Calu3 (cell line): ENCODE measurements at regions not wholly inside any gene's neighbourhood (a gene's known extent, or its start where the extent isn't known, plus 50 kb on each side); places are given as distances from the start of the nearest gene placed in this dataset.

ENCODE experiments used
- BruUV-seq: library from RNA; stranded (reverse); fragments of 400-500 nt; replicated peaks from 2 replicates; lab custom pipeline; 2021; lab: Mats Ljungman, UMichigan
- CTCF ChIA-PET: fragments of 300-600 bp; sonication (Branson Sonifier 250); formaldehyde crosslinking; loops from one replicate; lab custom pipeline; 2022; ENCODE audit warnings: antibody characterized with exemption; lab: Charles Lee
- DNase-seq: peaks from one replicate; pipeline ENCODE4 v3.0.0; 2022
- H3K27ac Mint-ChIP-seq: one replicate; pipeline ENCODE4 v1.8.0; 2022; ENCODE audit warnings: mixed read lengths; ENCODE audit not compliant: unreplicated experiment
- H3K27me3 Mint-ChIP-seq: one replicate; pipeline ENCODE4 v1.8.0; 2022; ENCODE audit warnings: mixed read lengths; ENCODE audit not compliant: unreplicated experiment
- H3K36me3 Mint-ChIP-seq: one replicate; pipeline ENCODE4 v1.8.0; 2022; ENCODE audit warnings: mild to moderate bottlenecking, moderate library complexity, mixed read lengths; ENCODE audit not compliant: insufficient read depth, unreplicated experiment
- H3K4me1 Mint-ChIP-seq: one replicate; pipeline ENCODE4 v1.8.0; 2022; ENCODE audit warnings: mild to moderate bottlenecking, low read depth, mixed read lengths; ENCODE audit not compliant: unreplicated experiment
- H3K4me3 Mint-ChIP-seq: one replicate; pipeline ENCODE4 v1.8.0; 2022; ENCODE audit warnings: mild to moderate bottlenecking, low read depth, moderate library complexity, mixed read lengths; ENCODE audit not compliant: unreplicated experiment
- H3K9me3 Mint-ChIP-seq: one replicate; pipeline ENCODE4 v1.8.0; 2022; ENCODE audit warnings: low read depth, mixed read lengths; ENCODE audit not compliant: unreplicated experiment
- CTCF ChIP-seq: fragments of 200-600 bp; IDR thresholded peaks from one replicate; pipeline ENCODE4 v1.8.0; 2022; ENCODE audit warnings: antibody characterized with exemption; ENCODE audit not compliant: unreplicated experiment
- intact Hi-C: fragments of 100-400 bp; cut with micrococcal nuclease; formaldehyde crosslinking; loops from one replicate; pipeline ENCODE4 v1.10.0; 2022; ENCODE audit not compliant: unreplicated experiment

DNA sequence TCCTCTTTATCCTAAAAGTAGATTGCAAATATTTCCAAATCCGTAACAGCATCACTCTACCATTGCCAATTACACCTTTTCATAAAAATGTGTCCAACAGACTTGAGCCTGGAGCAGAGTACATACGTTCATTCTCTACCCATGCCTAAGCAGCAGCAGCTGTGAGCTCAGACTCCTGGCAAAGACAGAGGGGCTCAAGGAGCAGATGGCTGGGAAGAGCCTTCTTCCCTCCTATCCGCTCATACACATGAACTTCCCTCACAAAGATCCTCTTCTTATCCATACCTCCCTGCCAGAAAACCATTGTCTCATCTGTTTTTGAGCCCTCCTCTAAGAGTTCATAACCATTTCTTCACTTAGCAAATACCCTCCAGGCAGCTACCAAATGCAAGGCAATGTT is 164.3 kb upstream of the ARL4C start:
- no TSS peak for BruUV-seq
- H3K4me1 Mint-ChIP-seq = no peaks in the 10 kb centered on the region
- H3K27me3 Mint-ChIP-seq = peaks cover 66% of the 10 kb centered on the region
- no peaks in the 10 kb centered on the region for H3K36me3 Mint-ChIP-seq
- CTCF ChIA-PET = interaction anchor here (0.7 kb wide), 1 partner anchor 312 kb away, joined by 5 read pairs; no protein-coding TSS in a partner anchor
- no peak for DNase-seq
- no peak for TF ChIP-seq CTCF
- peaks cover 11% of the 10 kb centered on the region for H3K9me3 Mint-ChIP-seq
- intact Hi-C loops = no loop called here
- no peak overlapping the region for H3K27ac Mint-ChIP-seq
- no peak overlapping the region for H3K4me3 Mint-ChIP-seq

- Mint-ChIP-seq H3K27ac (no peak overlapping the region), H3K4me1 (no peaks in the 10 kb centered on the region), H3K36me3 (no peaks in the 10 kb centered on the region), H3K27me3 (peaks cover 43% of the 10 kb centered on the region), H3K9me3 (no peaks in the 10 kb centered on the region), H3K4me3 (no peak overlapping the region)
- no peak for TF ChIP-seq CTCF
- intact Hi-C loops = no loop called here
- DNase-seq = no peak
- BruUV-seq = no TSS peak
- CTCF ChIA-PET = no interaction called here
These were observed 158.8 kb upstream of the ARL4C start for GRCh38 chr2:234655706-234656105.

- CTCF ChIA-PET = no interaction called here
- Mint-ChIP-seq H3K4me3 (no peak overlapping the region), H3K27ac (no peak overlapping the region), H3K9me3 (no peaks in the 10 kb centered on the region), H3K4me1 (no peaks in the 10 kb centered on the region), H3K27me3 (peaks cover 48% of the 10 kb centered on the region), H3K36me3 (no peaks in the 10 kb centered on the region)
- no TSS peak for BruUV-seq
- no peak for DNase-seq
- no peak for TF ChIP-seq CTCF
- intact Hi-C loops = no loop called here
These were observed 154.0 kb upstream of the ARL4C start for GRCh38 chr2:234650911-234651310.

- intact Hi-C loops = no loop called here
- Mint-ChIP-seq H3K36me3 (no peaks in the 10 kb centered on the region), H3K9me3 (no peaks in the 10 kb centered on the region), H3K27ac (no peak overlapping the region), H3K27me3 (peaks cover 39% of the 10 kb centered on the region), H3K4me3 (no peak overlapping the region), H3K4me1 (no peaks in the 10 kb centered on the region)
- TF ChIP-seq CTCF = no peak
- CTCF ChIA-PET = no interaction called here
- DNase-seq = no peak
- no TSS peak for BruUV-seq
These were observed 153.1 kb upstream of the ARL4C start for GRCh38 chr2:234649951-234650350.

DNA sequence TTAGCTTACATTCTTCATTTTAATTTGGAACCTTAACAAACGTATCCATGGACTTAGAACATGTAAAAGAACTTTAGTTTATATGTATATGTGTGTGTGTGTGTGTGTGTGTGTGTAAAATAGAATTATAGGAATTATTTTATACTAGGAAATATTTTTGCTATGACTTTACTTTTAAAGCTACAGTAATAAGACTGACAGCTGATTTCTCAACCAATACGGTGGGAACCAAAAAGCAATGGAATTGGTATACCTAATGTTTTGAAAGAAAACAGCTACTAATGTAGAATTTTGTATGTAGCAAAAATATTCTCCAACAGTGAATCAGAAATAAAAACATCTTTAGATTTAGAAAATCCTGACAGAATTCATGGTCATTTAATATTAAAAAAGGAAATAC is 146.5 kb upstream of the ARL4C start:
- Mint-ChIP-seq H3K36me3 (no peaks in the 10 kb centered on the region), H3K4me3 (no peak overlapping the region), H3K27me3 (peaks cover 15% of the 10 kb centered on the region), H3K9me3 (peaks cover 3% of the 10 kb centered on the region), H3K4me1 (peaks cover 8% of the 10 kb centered on the region), H3K27ac (no peak overlapping the region)
- no peak for TF ChIP-seq CTCF
- no TSS peak for BruUV-seq
- CTCF ChIA-PET = no interaction called here
- intact Hi-C loops = no loop called here
- no peak for DNase-seq
